NT2/D1 (cell line): ENCODE measurements at regions not wholly inside any gene's neighbourhood (a gene's known extent, or its start where the extent isn't known, plus 50 kb on each side); places are given as distances from the start of the nearest gene placed in this dataset.

Experiments
- SUZ12 ChIP-seq: IDR thresholded peaks from 2 replicates; pipeline ENCODE4 v1.6.1; 2011; ENCODE audit not compliant: insufficient read length, insufficient read depth; ENCODE audit errors: extremely low read depth
- YY1 ChIP-seq: IDR thresholded peaks from 2 replicates; pipeline ENCODE4 v1.6.1; 2011; ENCODE audit not compliant: insufficient read length, insufficient read depth
- ZNF274 ChIP-seq: IDR thresholded peaks from 2 replicates; pipeline ENCODE4 v1.6.1; 2011; ENCODE audit warnings: mild to moderate bottlenecking, low read depth, low read length

- TF ChIP-seq ZNF274 = no peak
- TF ChIP-seq YY1 = no peak
- no peak for TF ChIP-seq SUZ12
Observed at GRCh38 chr5:98569288-98569687, 204.2 kb upstream of the RGMB start.
